ENCODE measurements at regions not wholly inside any gene's neighbourhood (a gene's known extent, or its start where the extent isn't known, plus 50 kb on each side); places are given as distances from the start of the nearest gene placed in this dataset.

- H3K36me3 ChIP-seq = no peaks in the 10 kb centered on the region
- no peak for DNase-seq (ENCODE audit: low spot score in 2 of 2)
- H3K9me3 ChIP-seq = peaks cover 0 to 5% (median 0%) of the 10 kb centered on the region in 4 donors
- TF ChIP-seq POLR2A (IDR thresholded peaks at IDR 0.05) (no peak), EP300 (IDR thresholded peaks at IDR 0.05) (no peak)
- TF ChIP-seq, protein P1, sequence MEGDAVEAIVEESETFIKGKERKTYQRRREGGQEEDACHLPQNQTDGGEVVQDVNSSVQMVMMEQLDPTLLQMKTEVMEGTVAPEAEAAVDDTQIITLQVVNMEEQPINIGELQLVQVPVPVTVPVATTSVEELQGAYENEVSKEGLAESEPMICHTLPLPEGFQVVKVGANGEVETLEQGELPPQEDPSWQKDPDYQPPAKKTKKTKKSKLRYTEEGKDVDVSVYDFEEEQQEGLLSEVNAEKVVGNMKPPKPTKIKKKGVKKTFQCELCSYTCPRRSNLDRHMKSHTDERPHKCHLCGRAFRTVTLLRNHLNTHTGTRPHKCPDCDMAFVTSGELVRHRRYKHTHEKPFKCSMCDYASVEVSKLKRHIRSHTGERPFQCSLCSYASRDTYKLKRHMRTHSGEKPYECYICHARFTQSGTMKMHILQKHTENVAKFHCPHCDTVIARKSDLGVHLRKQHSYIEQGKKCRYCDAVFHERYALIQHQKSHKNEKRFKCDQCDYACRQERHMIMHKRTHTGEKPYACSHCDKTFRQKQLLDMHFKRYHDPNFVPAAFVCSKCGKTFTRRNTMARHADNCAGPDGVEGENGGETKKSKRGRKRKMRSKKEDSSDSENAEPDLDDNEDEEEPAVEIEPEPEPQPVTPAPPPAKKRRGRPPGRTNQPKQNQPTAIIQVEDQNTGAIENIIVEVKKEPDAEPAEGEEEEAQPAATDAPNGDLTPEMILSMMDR (IDR thresholded peaks at IDR 0.05) = no peak
- 42 to 47% methylated on average over 7 of the region's 7 CpGs for WGBS, 2 donors
- no peak overlapping the region for H3K4me3 ChIP-seq
- no peaks in the 10 kb centered on the region for H3K27me3 ChIP-seq
- H3K4me1 ChIP-seq = peaks cover 0 to 5% (median 0%) of the 10 kb centered on the region in 4 donors
- H3K27ac ChIP-seq = peak overlapping the region in 1 of 4 donors; percentile 11
Measured at GRCh38 chr3:66803721-66804695, 194.1 kb upstream of the KBTBD8 start.

- Histone ChIP-seq H3K36me3 (no peaks in the 10 kb centered on the region), H3K27me3 (no peaks in the 10 kb centered on the region), H3K27ac (no peak overlapping the region), H3K4me1 (no peaks in the 10 kb centered on the region), H3K4me3 (no peak overlapping the region), H3K9me3 (no peaks in the 10 kb centered on the region)
- DNase-seq (ENCODE audit: low spot score in 2 of 2) = no peak
- WGBS, 2 donors = 69 to 71% methylated on average over 6 of the region's 6 CpGs
- TF ChIP-seq, protein P1 (IDR thresholded peaks at IDR 0.05) = no peak
- TF ChIP-seq EP300 (IDR thresholded peaks at IDR 0.05) (no peak), POLR2A (IDR thresholded peaks at IDR 0.05) (no peak)
Measured at GRCh38 chr3:66808891-66809594, 189.1 kb upstream of the KBTBD8 start.

GRCh38 chr3:66809595-66809958 is 188.5 kb upstream of the KBTBD8 start:
- no peak for TF ChIP-seq EP300 (IDR thresholded peaks at IDR 0.05)
- TF ChIP-seq, protein P1 (IDR thresholded peaks at IDR 0.05) = no peak
- no peaks in the 10 kb centered on the region for H3K27me3 ChIP-seq
- no peak for DNase-seq (ENCODE audit: low spot score in 2 of 2)
- H3K9me3 ChIP-seq = no peaks in the 10 kb centered on the region
- H3K36me3 ChIP-seq = no peaks in the 10 kb centered on the region
- H3K27ac ChIP-seq = no peak overlapping the region
- H3K4me3 ChIP-seq = no peak overlapping the region
- no peaks in the 10 kb centered on the region for H3K4me1 ChIP-seq
- 60 to 76% methylated on average over 4 of the region's 4 CpGs for WGBS, 2 donors

- Histone ChIP-seq H3K9me3 (no peaks in the 10 kb centered on the region), H3K4me1 (peaks cover 0 to 6% (median 0%) of the 10 kb centered on the region in 4 donors), H3K4me3 (no peak overlapping the region), H3K27me3 (no peaks in the 10 kb centered on the region), H3K27ac (no peak overlapping the region), H3K36me3 (no peaks in the 10 kb centered on the region)
- DNase-seq (ENCODE audit: low spot score in 2 of 2) = no peak
- 49 to 61% methylated on average over 2 of the region's 2 CpGs for WGBS, 2 donors
- no peak for TF ChIP-seq POLR2A (IDR thresholded peaks at IDR 0.05)
- TF ChIP-seq, protein P1 (IDR thresholded peaks at IDR 0.05) = no peak
Measured at GRCh38 chr3:66812136-66812535, 186.0 kb upstream of the KBTBD8 start.

GRCh38 chr3:66812741-66813140 is 185.4 kb upstream of the KBTBD8 start:
- Histone ChIP-seq H3K4me1 (peaks cover 0 to 6% (median 0%) of the 10 kb centered on the region in 4 donors), H3K27ac (no peak overlapping the region), H3K27me3 (no peaks in the 10 kb centered on the region), H3K36me3 (no peaks in the 10 kb centered on the region), H3K9me3 (no peaks in the 10 kb centered on the region), H3K4me3 (no peak overlapping the region)
- DNase-seq (ENCODE audit: low spot score in 2 of 2) = no peak
- 100% methylated on average over 1 of the region's 1 CpG for WGBS, 2 donors
- TF ChIP-seq, protein P1 (IDR thresholded peaks at IDR 0.05) = no peak
- no peak for TF ChIP-seq POLR2A (IDR thresholded peaks at IDR 0.05)
- TF ChIP-seq EP300 (IDR thresholded peaks at IDR 0.05) = no peak
